ENCODE measurements at regions not wholly inside any gene's neighbourhood (a gene's known extent, or its start where the extent isn't known, plus 50 kb on each side); places are given as distances from the start of the nearest gene placed in this dataset.

GRCh38 chr9:73007966-73008672 lies 55.3 kb upstream of the ALDH1A1 start:
- DNase-seq (ENCODE audit: low spot score), result no peak
- no peak overlapping the region for H3K4me2 ChIP-seq (ENCODE audit: low read length)
- H3K27ac ChIP-seq (ENCODE audit: low read depth, low read length, poor library complexity, severe bottlenecking), result no peak overlapping the region
- H2AFZ ChIP-seq (ENCODE audit: low read length), result no peak overlapping the region
- H3K4me1 ChIP-seq (ENCODE audit: insufficient read depth, low read length, poor library complexity, severe bottlenecking), result no peaks in the 10 kb centered on the region
- H3K79me2 ChIP-seq (ENCODE audit: insufficient read depth, low read depth, low read length), result no peaks in the 10 kb centered on the region
- H3K9me3 ChIP-seq (ENCODE audit: low read length), result no peaks in the 10 kb centered on the region
- ChIA-PET CTCF (ENCODE audit: unreplicated experiment) (no interaction called here), POLR2A (interaction anchor here (0.6 to 1.0 kb wide), 5 partner anchors 10 to 89 kb away, joined by 3 to 9 read pairs (median 4); no protein-coding TSS in a partner anchor)
- intact Hi-C loops (cut with micrococcal nuclease; ENCODE audit: unreplicated experiment), result no loop called here
- H3K9me2 ChIP-seq (ENCODE audit: insufficient read depth, low read length), result no peaks in the 10 kb centered on the region
- BruUV-seq (replicated peaks), result no TSS peak
- no peak overlapping the region for H3K4me3 ChIP-seq (ENCODE audit: low read depth, low read length, poor library complexity, severe bottlenecking)
- TF ChIP-seq CTCF (conservative IDR thresholded peaks at IDR 0.05; ENCODE audit: low read length), result no peak
- TF ChIP-seq EZH2phosphoT487 (IDR thresholded peaks at IDR 0.05; ENCODE audit: borderline replicate concordance, low read depth, low read length), result no peak
- no peaks in the 10 kb centered on the region for H4K20me1 ChIP-seq (ENCODE audit: insufficient read depth, low read length)
- no peaks in the 10 kb centered on the region for H3K36me3 ChIP-seq (ENCODE audit: insufficient read depth, low read length)

- H3K79me2 ChIP-seq (ENCODE audit: insufficient read depth, low read depth, low read length), result no peaks in the 10 kb centered on the region
- H3K4me2 ChIP-seq (ENCODE audit: low read length), result no peak overlapping the region
- H3K27ac ChIP-seq (ENCODE audit: low read depth, low read length, poor library complexity, severe bottlenecking), result no peak overlapping the region
- ChIA-PET CTCF (ENCODE audit: unreplicated experiment) (no interaction called here), POLR2A (no interaction called here)
- BruUV-seq (replicated peaks), result no TSS peak
- no peak overlapping the region for H2AFZ ChIP-seq (ENCODE audit: low read length)
- no peak for DNase-seq (ENCODE audit: low spot score)
- no peaks in the 10 kb centered on the region for H4K20me1 ChIP-seq (ENCODE audit: insufficient read depth, low read length)
- H3K4me1 ChIP-seq (ENCODE audit: insufficient read depth, low read length, poor library complexity, severe bottlenecking), result no peaks in the 10 kb centered on the region
- TF ChIP-seq CTCF (conservative IDR thresholded peaks at IDR 0.05; ENCODE audit: low read length) (no peak), EZH2phosphoT487 (IDR thresholded peaks at IDR 0.05; ENCODE audit: borderline replicate concordance, low read depth, low read length) (no peak)
- H3K9me2 ChIP-seq (ENCODE audit: insufficient read depth, low read length), result no peaks in the 10 kb centered on the region
- H3K36me3 ChIP-seq (ENCODE audit: insufficient read depth, low read length), result no peaks in the 10 kb centered on the region
- H3K4me3 ChIP-seq (ENCODE audit: low read depth, low read length, poor library complexity, severe bottlenecking), result no peak overlapping the region
- intact Hi-C loops (cut with micrococcal nuclease; ENCODE audit: unreplicated experiment), result no loop called here
- H3K9me3 ChIP-seq (ENCODE audit: low read length), result no peaks in the 10 kb centered on the region
These were observed 54.1 kb upstream of the ALDH1A1 start for GRCh38 chr9:73006986-73007385.
